Germinal center (tissue), 1 donor: ENCODE measurements at regions not wholly inside any gene's neighbourhood (a gene's known extent, or its start where the extent isn't known, plus 50 kb on each side); places are given as distances from the start of the nearest gene placed in this dataset.
"Not testable (repeated sequence)": the region's sequence is repeated elsewhere in the genome, so short reads cannot be mapped to it uniquely, and the experiment has no call there.

Experiments used
- DNase-seq: peaks from one replicate; pipeline ENCODE4 v3.0.0; 2012; ENCODE audit warnings: mixed read lengths, low spot score

- no peak for DNase-seq
Measured at GRCh38 chr10:52368725-52369124, 54.6 kb downstream of the DKK1 start.

- DNase-seq = not testable (repeated sequence)
Measured at GRCh38 chr10:52374207-52374606, 60.1 kb downstream of the DKK1 start.

GRCh38 chr10:52376694-52377354 lies 62.7 kb downstream of the DKK1 start:
- no peak for DNase-seq

GRCh38 chr10:52378124-52378523 lies 64.0 kb downstream of the DKK1 start:
- no peak for DNase-seq

- no peak for DNase-seq
Measured at GRCh38 chr10:52379287-52379686, 65.2 kb downstream of the DKK1 start.

GRCh38 chr10:52383088-52383487 lies 69.0 kb downstream of the DKK1 start:
- DNase-seq = no peak

GRCh38 chr10:52387744-52388143 lies 73.7 kb downstream of the DKK1 start:
- DNase-seq = no peak

GRCh38 chr10:52390388-52390787 lies 76.3 kb downstream of the DKK1 start:
- no peak for DNase-seq

GRCh38 chr10:52391927-52392602 lies 78.0 kb downstream of the DKK1 start:
- no peak for DNase-seq

GRCh38 chr10:52394246-52394645 lies 80.2 kb downstream of the DKK1 start:
- DNase-seq = no peak

- no peak for DNase-seq
Measured at GRCh38 chr10:52400562-52400961, 86.5 kb downstream of the DKK1 start.

- not testable (repeated sequence) for DNase-seq
Measured at GRCh38 chr10:52403801-52404200, 89.7 kb downstream of the DKK1 start.

- no peak for DNase-seq
Measured at GRCh38 chr10:52409195-52409594, 95.1 kb downstream of the DKK1 start.

GRCh38 chr10:52409928-52410327 lies 95.8 kb downstream of the DKK1 start:
- no peak for DNase-seq

GRCh38 chr10:52410916-52411315 lies 96.8 kb downstream of the DKK1 start:
- DNase-seq = no peak

GRCh38 chr10:52419281-52419680 lies 105.2 kb downstream of the DKK1 start:
- DNase-seq = no peak

GRCh38 chr10:52420656-52421055 lies 106.6 kb downstream of the DKK1 start:
- DNase-seq = no peak

- no peak for DNase-seq
Measured at GRCh38 chr10:52423369-52423768, 109.3 kb downstream of the DKK1 start.

- no peak for DNase-seq
Measured at GRCh38 chr10:52424341-52424740, 110.3 kb downstream of the DKK1 start.

- DNase-seq = no peak
Measured at GRCh38 chr10:52434734-52435133, 120.7 kb downstream of the DKK1 start.

GRCh38 chr10:52436664-52437063 lies 122.6 kb downstream of the DKK1 start:
- DNase-seq = no peak

GRCh38 chr10:52437205-52437646 lies 123.1 kb downstream of the DKK1 start:
- peak; percentile 7 for DNase-seq

GRCh38 chr10:52438119-52438518 lies 124.0 kb downstream of the DKK1 start:
- DNase-seq = no peak
